A673 (cell line): ENCODE measurements at regions not wholly inside any gene's neighbourhood (a gene's known extent, or its start where the extent isn't known, plus 50 kb on each side); places are given as distances from the start of the nearest gene placed in this dataset.

Experiments
- CTCF ChIP-seq: fragments of 300-800, 200-600 bp; sonication (generic); conservative IDR thresholded peaks from 2 replicates; pipeline ENCODE4 v1.5.1; 2017; ENCODE audit warnings: low read depth, mild to moderate bottlenecking, antibody characterized with exemption, low read length, moderate library complexity, mixed read lengths
- EZH2 ChIP-seq: fragments of 200-600 bp; sonication (generic); IDR thresholded peaks from 2 replicates; pipeline ENCODE4 v1.6.1; 2017; ENCODE audit warnings: borderline replicate concordance, low read depth, mild to moderate bottlenecking, mixed read lengths, antibody characterized with exemption, low read length; ENCODE audit not compliant: poor library complexity, severe bottlenecking

- TF ChIP-seq CTCF (no peak), EZH2 (no peak)
Observed at GRCh38 chr18:40415821-40416220, 1539.2 kb upstream of the PIK3C3 start.
